Immature natural killer cell (primary cell): ENCODE measurements at regions not wholly inside any gene's neighbourhood (a gene's known extent, or its start where the extent isn't known, plus 50 kb on each side); places are given as distances from the start of the nearest gene placed in this dataset.

Experiments
- DNase-seq, 3 donors: peaks; one replicate each; pipeline ENCODE4 v3.0.0; 2022; ENCODE audit warnings: mixed read lengths in 1 of 3
- H3K27ac Mint-ChIP-seq, 6 donors: one replicate each; pipeline ENCODE4 v1.8.0; 2020; ENCODE audit warnings: mixed read lengths in 6 of 6, mild to moderate bottlenecking in 5 of 6, inconsistent platforms in 4 of 6, moderate library complexity in 3 of 6
- H3K27me3 Mint-ChIP-seq, 3 donors: one replicate each; pipeline ENCODE4 v1.8.0; 2020 to 2021; ENCODE audit warnings: low read depth in 3 of 3, mild to moderate bottlenecking in 3 of 3, mixed read lengths in 3 of 3, moderate library complexity in 3 of 3, inconsistent platforms in 1 of 3
- H3K36me3 Mint-ChIP-seq, 3 donors: one replicate each; pipeline ENCODE4 v1.8.0; 2020; ENCODE audit warnings: mixed read lengths in 3 of 3, inconsistent platforms in 2 of 3, mild to moderate bottlenecking in 2 of 3
- H3K4me1 Mint-ChIP-seq, 2 donors: one replicate each; pipeline ENCODE4 v1.8.0; 2020; ENCODE audit warnings: inconsistent platforms in 2 of 2, mild to moderate bottlenecking in 2 of 2, mixed read lengths in 2 of 2, moderate library complexity in 1 of 2
- H3K4me3 Mint-ChIP-seq, 5 donors: one replicate each; pipeline ENCODE4 v1.8.0; 2020; ENCODE audit warnings: mild to moderate bottlenecking in 5 of 5, mixed read lengths in 5 of 5, inconsistent platforms in 3 of 5, moderate library complexity in 3 of 5
- H3K9me3 Mint-ChIP-seq, 6 donors: one replicate each; pipeline ENCODE4 v1.8.0; 2020; ENCODE audit warnings: mild to moderate bottlenecking in 6 of 6, mixed read lengths in 6 of 6, inconsistent platforms in 4 of 6, moderate library complexity in 3 of 6

DNA sequence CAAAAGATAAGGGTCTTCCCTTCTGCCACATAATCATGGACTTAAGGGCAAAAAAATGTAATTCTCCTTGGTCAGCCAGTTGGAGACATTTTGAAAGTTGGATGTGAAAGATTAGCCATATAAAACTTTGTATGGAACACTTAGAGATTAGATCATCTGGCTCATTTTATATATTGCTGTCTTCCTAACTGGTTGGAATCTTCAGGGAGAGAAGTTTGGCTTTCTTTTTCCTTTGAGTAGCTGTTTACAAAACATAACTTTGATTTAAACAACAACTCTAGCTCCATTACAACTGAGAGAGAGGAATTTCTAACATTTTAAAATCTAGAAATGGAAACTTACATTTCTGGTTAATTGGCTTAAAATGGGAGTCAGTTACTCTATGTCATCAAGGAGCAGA, 132.7 kb downstream of the RDH14 start:
- peaks cover 0 to 3% (median 0%) of the 10 kb centered on the region in 6 donors for H3K9me3 Mint-ChIP-seq
- no peaks in the 10 kb centered on the region for H3K36me3 Mint-ChIP-seq
- no peak overlapping the region for H3K4me3 Mint-ChIP-seq
- H3K27ac Mint-ChIP-seq: no peak overlapping the region
- H3K4me1 Mint-ChIP-seq: no peaks in the 10 kb centered on the region
- DNase-seq: no peak
- peaks cover 0 to 2% (median 0%) of the 10 kb centered on the region in 3 donors for H3K27me3 Mint-ChIP-seq

DNA sequence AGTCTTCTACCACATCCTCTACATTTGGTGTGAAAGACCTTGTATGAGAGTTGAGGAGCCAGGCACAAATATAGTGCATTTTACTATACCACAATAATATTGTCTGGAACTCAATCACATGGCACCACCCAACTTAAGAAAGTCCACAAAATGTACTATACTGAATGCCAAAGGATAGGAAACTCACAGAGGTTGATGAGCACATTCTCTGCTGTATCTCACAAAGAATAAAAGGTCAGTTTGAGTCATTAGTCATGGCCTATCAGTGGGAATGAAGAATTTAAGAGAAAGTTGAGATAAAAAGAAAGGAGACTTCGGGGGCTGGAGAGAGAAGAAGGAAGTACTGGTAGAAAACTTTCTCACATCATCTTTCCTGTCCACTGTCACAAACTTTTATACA, 134.3 kb downstream of the RDH14 start:
- no peak overlapping the region for H3K27ac Mint-ChIP-seq
- peaks cover 0 to 3% (median 0%) of the 10 kb centered on the region in 6 donors for H3K9me3 Mint-ChIP-seq
- H3K27me3 Mint-ChIP-seq: peaks cover 0 to 2% (median 0%) of the 10 kb centered on the region in 3 donors
- H3K4me3 Mint-ChIP-seq: no peak overlapping the region
- DNase-seq: no peak
- no peaks in the 10 kb centered on the region for H3K36me3 Mint-ChIP-seq
- no peaks in the 10 kb centered on the region for H3K4me1 Mint-ChIP-seq

DNA sequence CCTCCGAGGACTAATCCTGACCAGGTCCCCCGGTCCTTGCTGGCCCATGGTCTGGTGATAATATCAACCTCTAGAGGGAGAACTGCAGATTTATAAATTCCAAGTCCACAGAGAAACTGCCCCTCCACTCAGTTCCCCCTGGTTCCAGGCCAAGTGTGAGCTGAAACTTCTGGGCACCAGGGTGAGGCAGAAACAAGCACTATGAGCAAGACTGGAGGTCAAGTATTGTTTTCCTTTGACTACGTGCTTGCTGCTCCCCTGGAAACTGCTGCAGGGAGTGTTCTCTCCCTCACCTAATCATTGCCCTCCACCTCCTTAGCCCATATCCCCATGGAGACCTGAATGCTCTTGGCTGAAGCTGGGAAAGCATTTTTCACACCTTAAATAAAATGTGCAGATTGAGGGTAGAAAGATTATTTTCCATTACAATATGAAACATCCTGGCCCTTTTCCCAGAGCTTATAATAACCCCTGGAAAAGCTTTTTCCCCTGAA, 135.2 kb downstream of the RDH14 start:
- no peaks in the 10 kb centered on the region for H3K4me1 Mint-ChIP-seq

DNA sequence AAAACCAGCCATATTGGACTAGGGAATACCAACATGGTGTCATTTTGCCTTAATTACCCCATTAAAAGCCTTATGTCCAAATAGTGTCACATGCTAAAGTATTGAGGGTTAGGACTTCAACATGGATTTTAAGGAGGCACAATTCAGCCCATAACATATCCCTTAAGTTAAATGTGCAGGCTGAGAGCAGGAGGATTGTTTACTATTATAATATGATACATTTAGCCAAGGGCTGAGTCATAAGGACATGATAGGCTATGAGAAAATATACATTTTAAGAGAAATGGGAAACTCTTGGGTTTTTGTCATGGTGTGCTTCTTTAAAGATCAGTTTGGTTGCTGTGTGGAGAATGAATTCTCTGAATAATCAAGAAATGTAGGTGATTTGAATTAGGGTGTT, 136.8 kb downstream of the RDH14 start:
- Mint-ChIP-seq H3K27me3 (no peaks in the 10 kb centered on the region), H3K4me1 (no peaks in the 10 kb centered on the region), H3K9me3 (peaks cover 0 to under 1% (median 0%) of the 10 kb centered on the region in 6 donors), H3K36me3 (no peaks in the 10 kb centered on the region), H3K27ac (no peak overlapping the region), H3K4me3 (no peak overlapping the region)
- no peak for DNase-seq

More for the DNA sequence above, 135.2 kb downstream of the RDH14 start:
- no peak for DNase-seq
- Mint-ChIP-seq H3K9me3 (peaks cover 0 to 3% (median 0%) of the 10 kb centered on the region in 6 donors), H3K4me3 (no peak overlapping the region), H3K27me3 (peaks cover 0 to 2% (median 0%) of the 10 kb centered on the region in 3 donors), H3K36me3 (no peaks in the 10 kb centered on the region), H3K27ac (no peak overlapping the region)

DNA sequence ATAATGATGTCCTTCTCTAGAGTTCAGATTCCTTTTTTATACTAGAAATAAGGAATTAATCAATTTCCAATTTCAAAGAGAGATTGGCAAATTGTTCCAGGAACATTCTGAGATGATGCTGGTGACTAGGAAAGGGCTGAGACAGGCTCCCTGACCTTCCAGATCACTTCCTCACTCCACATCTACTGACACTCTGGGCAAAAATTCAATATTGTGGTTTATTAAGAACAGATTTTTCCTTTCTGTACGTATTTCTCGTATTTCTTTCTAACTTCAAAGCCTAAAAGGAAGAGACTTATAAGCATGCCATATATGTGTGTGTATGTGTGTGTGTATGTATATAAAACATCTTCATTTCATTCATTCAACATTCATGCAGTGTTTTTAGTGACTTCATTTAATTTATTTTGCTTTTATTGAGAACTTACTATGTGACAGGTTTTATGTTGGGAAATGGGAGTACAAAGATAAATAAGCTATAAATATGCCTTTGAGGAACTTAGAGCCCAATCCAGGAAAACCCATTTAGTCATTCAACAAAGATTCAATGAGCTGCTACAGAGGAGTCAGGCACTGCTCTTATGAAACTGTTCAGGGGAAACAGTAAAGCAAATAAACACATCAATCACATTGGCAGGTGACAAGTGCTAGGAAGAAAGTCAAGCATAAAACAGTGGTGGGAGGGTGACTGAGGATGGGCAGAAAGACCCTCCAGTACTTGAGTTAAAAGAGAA, 137.9 kb downstream of the RDH14 start:
- no peak for DNase-seq
- Mint-ChIP-seq H3K9me3 (peaks cover 0 to 3% (median 0%) of the 10 kb centered on the region in 6 donors), H3K4me3 (no peak overlapping the region), H3K27me3 (peaks cover 0 to 3% (median 1%) of the 10 kb centered on the region in 3 donors), H3K27ac (no peak overlapping the region), H3K36me3 (no peaks in the 10 kb centered on the region), H3K4me1 (no peaks in the 10 kb centered on the region)

DNA sequence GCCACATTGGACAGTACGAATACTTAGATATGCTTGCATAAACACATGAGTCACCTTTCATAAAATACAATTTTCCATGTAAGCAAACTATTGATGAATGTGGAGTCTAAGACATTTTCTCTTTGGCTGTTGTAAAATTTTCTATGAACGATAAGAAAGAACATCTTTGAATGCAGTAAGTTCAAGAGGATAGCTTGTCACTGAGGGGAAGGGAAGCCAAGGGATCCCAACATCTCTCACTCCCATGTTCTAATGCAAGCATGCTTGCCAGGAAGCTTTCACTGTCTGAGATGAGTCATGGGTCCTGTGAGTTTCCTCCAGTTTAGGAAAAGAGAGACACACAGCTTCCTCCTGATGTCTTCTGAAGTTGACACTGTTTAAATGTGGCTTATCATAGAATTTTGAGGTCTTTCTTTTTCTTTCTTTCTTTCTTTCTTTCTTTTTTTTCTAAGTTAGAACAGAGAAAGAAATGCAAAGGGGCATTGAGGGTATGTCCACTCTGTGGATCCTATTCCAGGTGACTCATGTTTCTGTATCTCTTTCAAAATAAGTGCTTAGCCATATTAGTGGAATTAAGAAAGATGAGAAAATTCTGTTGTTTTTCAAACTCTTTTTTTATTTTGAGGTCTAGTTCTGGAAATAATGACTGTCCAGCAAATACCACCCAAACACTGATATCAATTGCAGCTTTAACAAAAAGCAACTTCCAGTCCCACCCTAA, 146.6 kb downstream of the RDH14 start:
- no peak for DNase-seq
- Mint-ChIP-seq H3K4me3 (no peak overlapping the region), H3K4me1 (no peaks in the 10 kb centered on the region), H3K36me3 (no peaks in the 10 kb centered on the region), H3K9me3 (peaks cover 0 to 6% (median 0%) of the 10 kb centered on the region in 6 donors), H3K27me3 (peaks cover 0 to 3% (median 1%) of the 10 kb centered on the region in 3 donors), H3K27ac (no peak overlapping the region)

DNA sequence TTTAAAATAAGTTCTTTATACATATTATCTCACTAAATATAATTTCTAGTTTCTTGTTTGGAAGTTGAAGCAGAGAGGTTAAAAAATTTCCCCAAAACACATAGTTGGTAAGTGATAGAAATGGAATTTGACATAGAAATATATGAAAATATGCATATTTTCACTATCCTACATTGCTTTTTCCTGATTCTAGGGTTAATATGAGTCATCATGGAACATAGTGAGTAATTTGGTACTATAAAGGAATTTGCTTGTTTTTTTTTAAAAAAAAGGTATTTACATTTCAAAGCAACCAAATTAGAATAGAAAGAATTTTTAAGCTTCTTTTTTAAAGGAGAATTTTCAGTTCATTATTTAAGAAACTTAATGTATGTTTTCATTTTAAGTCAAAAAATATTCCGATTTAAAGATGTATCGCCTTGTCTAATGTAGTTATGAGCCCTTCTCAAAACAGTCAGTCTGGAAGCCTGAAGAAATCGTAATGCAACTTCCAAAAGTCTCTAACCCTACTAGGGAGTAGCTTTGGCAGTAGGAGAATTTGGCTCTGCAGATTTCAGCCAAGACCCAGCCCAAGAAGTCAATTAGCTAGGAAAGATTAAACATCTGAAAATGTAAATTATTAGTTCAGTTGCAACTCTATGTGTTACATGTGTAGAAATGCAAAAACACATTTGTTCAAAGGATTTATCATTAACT, 147.3 kb downstream of the RDH14 start:
- Mint-ChIP-seq H3K36me3 (no peaks in the 10 kb centered on the region), H3K27ac (no peak overlapping the region), H3K4me1 (no peaks in the 10 kb centered on the region), H3K9me3 (peaks cover 0 to 3% (median 0%) of the 10 kb centered on the region in 6 donors), H3K4me3 (no peak overlapping the region), H3K27me3 (no peaks in the 10 kb centered on the region)
- DNase-seq: no peak

DNA sequence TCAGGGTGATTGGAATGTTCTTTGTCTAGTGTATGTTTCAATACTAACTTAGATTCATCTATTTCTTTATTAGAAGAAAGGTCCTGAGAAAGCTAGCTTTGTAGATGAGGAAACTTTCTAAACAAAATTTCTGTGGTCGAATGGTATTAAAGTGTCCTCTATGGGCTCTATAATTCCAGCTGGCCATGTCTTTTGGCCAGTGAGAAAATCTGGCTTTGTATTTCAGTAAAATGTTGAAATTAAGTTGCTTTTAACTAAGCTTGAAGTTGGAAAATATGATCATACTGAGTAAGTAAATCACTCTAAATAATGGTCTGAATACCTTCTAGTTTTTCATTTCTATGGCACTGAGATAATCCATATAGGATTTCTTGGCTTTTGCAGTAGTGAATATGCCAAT, 148.8 kb downstream of the RDH14 start:
- Mint-ChIP-seq H3K27me3 (no peaks in the 10 kb centered on the region), H3K4me1 (no peaks in the 10 kb centered on the region), H3K4me3 (no peak overlapping the region), H3K36me3 (no peaks in the 10 kb centered on the region), H3K9me3 (peaks cover 0 to 3% (median 0%) of the 10 kb centered on the region in 6 donors), H3K27ac (no peak overlapping the region)
- no peak for DNase-seq

DNA sequence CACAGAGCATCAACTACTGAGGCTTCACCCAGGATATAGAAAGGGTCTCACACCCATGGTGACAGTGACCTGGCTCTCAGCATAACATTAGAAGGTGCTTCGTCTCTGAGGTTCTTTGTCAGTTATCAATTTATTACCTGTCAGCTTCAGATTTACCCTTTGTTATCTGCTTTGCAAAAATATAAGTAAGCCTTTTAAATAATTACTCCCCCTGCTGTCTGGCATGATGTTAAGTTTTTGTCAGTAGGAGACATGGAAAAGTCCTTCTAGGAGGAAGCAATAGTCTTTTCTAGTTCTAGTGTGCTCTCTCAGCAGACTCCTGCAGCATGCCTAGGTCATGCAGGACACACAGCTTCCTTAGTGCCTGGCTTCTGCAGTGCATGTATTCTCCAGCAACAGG, 149.9 kb downstream of the RDH14 start:
- H3K27ac Mint-ChIP-seq: no peak overlapping the region
- no peak overlapping the region for H3K4me3 Mint-ChIP-seq
- peaks cover 0 to 3% (median 0%) of the 10 kb centered on the region in 6 donors for H3K9me3 Mint-ChIP-seq
- DNase-seq: no peak
- H3K36me3 Mint-ChIP-seq: no peaks in the 10 kb centered on the region
- no peaks in the 10 kb centered on the region for H3K4me1 Mint-ChIP-seq
- H3K27me3 Mint-ChIP-seq: no peaks in the 10 kb centered on the region

DNA sequence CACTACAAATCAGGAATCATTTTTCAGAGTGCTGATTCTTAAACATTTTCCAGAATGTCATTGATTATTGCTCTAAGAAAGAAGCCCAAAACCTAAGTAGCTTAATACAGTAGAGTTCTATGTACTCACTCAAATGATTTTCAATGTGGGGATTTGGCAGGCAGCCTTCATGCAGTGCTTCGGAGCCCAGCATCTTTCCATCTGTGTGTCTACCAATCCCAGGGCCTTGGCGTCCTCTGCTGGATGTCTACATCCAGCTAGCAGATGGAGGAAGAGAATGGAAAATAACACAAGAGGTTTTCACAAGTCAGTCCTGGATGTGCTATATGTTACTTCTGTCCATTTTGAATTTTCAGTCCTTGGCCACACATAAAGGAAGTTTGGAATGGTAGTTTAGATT, 151.8 kb downstream of the RDH14 start:
- no peaks in the 10 kb centered on the region for H3K4me1 Mint-ChIP-seq
- H3K9me3 Mint-ChIP-seq: peaks cover 0 to 2% (median 0%) of the 10 kb centered on the region in 6 donors
- no peak for DNase-seq
- no peak overlapping the region for H3K27ac Mint-ChIP-seq
- H3K27me3 Mint-ChIP-seq: no peaks in the 10 kb centered on the region
- H3K4me3 Mint-ChIP-seq: no peak overlapping the region
- H3K36me3 Mint-ChIP-seq: no peaks in the 10 kb centered on the region

DNA sequence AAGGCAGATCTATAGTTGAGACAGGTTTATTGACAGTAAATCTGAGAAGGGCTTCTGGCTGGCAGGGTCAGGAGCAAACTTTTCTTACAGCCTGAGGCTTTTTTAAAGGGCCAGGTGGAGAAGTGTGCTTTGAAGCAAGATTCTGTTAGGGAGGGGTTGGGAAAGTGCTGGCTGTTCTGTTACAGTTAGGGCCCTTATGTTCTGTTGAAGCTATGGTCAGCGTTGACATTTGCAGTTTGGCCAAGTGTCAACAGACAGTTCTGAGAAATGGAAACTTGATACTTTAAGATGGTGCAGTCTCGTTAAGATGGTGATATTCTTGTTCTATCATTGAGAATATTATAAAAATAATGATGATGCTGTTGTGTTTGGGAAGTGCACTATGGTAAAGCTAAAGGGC, 154.2 kb downstream of the RDH14 start:
- Mint-ChIP-seq H3K9me3 (peaks cover 0 to 2% (median 0%) of the 10 kb centered on the region in 6 donors), H3K27ac (no peak overlapping the region), H3K4me3 (no peak overlapping the region), H3K27me3 (no peaks in the 10 kb centered on the region), H3K36me3 (no peaks in the 10 kb centered on the region), H3K4me1 (no peaks in the 10 kb centered on the region)
- DNase-seq: no peak

DNA sequence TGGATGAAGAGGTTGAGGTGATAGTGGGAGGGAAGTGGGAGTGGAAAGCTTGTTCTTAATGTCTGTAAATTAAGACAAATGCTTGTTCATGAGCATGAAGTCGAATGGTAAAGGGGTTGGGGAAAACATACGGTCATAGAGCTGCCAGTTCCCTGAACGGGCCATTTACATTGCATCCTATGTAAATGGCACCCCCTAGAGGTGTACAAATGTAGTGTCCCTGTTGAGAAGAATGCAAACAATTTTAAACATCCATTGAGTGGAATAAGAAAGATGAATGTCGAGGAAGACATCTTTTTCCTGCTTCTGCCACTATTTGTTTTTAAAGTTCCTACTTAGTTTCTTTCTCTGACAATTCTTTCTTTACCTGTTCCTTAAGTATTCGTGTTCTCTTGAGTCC, 155.7 kb downstream of the RDH14 start:
- no peak overlapping the region for H3K4me3 Mint-ChIP-seq
- no peak for DNase-seq
- H3K27me3 Mint-ChIP-seq: no peaks in the 10 kb centered on the region
- H3K36me3 Mint-ChIP-seq: no peaks in the 10 kb centered on the region
- H3K9me3 Mint-ChIP-seq: peaks cover 0 to 2% (median 0%) of the 10 kb centered on the region in 6 donors
- H3K27ac Mint-ChIP-seq: no peak overlapping the region
- no peaks in the 10 kb centered on the region for H3K4me1 Mint-ChIP-seq

DNA sequence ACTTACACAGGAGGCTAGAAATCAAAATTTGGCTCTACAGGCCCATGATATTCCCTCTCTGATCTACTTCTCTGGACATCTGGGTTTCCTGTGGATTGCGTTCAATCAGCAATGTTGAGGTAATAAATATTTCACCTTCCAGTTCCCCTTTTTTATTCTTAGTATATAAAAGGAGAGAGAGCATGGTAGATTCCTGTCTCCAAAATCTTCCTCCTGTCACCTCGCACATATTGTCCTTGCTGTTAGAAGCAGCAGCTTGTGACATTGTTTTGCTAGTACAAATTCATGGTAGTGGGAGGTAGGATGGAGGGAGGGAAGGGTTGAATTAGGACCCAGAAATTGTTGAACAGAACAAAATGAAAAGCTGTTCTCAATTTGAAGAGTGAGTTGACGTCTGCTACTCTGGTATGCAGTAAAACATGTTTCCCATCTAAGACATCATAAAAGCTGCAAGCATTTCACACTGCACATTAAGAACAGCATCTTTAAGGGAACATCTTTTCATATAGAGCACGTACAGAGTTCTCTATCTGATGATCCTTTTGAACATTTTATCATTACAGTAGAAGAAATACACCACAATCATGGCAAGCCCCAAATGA, 156.4 kb downstream of the RDH14 start:
- Mint-ChIP-seq H3K27me3 (no peaks in the 10 kb centered on the region), H3K4me3 (no peak overlapping the region), H3K27ac (no peak overlapping the region), H3K4me1 (no peaks in the 10 kb centered on the region), H3K9me3 (no peaks in the 10 kb centered on the region), H3K36me3 (no peaks in the 10 kb centered on the region)
- no peak for DNase-seq

DNA sequence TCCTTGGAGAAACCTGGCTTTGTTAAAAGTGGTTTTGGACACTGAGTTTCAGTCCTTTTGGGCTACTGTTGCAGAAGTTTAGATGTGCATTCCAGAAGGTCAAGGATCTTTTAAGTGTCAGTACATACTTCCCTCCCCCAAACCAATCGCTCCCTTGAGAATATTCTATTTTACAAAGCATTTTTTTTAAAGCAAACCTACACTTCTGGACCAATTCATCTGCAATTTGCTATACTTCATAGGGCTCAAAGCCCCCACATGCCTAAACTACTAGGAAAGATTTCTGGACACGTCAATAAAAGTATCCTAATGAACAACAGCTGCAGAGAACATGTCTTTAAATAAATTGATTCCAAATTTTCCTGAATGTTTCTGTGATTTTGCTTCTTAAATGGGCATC, 157.6 kb downstream of the RDH14 start:
- H3K36me3 Mint-ChIP-seq: no peaks in the 10 kb centered on the region

More for the DNA sequence above, 157.6 kb downstream of the RDH14 start:
- Mint-ChIP-seq H3K9me3 (no peaks in the 10 kb centered on the region), H3K27ac (no peak overlapping the region), H3K4me3 (no peak overlapping the region), H3K27me3 (no peaks in the 10 kb centered on the region), H3K4me1 (no peaks in the 10 kb centered on the region)
- DNase-seq: no peak
